Right ventricle myocardium superior (tissue), 1 donor: ENCODE measurements at regions not wholly inside any gene's neighbourhood (a gene's known extent, or its start where the extent isn't known, plus 50 kb on each side); places are given as distances from the start of the nearest gene placed in this dataset.
"Not testable (repeated sequence)": the region's sequence is repeated elsewhere in the genome, so short reads cannot be mapped to it uniquely, and the experiment has no call there.

Experiments
- ATAC-seq: fragments of 200-7000 bp; cut with Tn5 transposase; one replicate; pipeline ENCODE4 v1.9.1; 2020; ENCODE audit warnings: mild to moderate bottlenecking; ENCODE audit not compliant: poor library complexity
- DNase-seq: peaks from one replicate; pipeline ENCODE4 v3.0.0-alpha.2; 2020
- intact Hi-C: fragments of 100-400 bp; cut with DNase I; formaldehyde crosslinking; loops from one replicate; pipeline ENCODE4 v1.11.2; 2022
- donor health status: DM: no; HTN: yes; CAD: no; lungs with severe emphysema.

DNA sequence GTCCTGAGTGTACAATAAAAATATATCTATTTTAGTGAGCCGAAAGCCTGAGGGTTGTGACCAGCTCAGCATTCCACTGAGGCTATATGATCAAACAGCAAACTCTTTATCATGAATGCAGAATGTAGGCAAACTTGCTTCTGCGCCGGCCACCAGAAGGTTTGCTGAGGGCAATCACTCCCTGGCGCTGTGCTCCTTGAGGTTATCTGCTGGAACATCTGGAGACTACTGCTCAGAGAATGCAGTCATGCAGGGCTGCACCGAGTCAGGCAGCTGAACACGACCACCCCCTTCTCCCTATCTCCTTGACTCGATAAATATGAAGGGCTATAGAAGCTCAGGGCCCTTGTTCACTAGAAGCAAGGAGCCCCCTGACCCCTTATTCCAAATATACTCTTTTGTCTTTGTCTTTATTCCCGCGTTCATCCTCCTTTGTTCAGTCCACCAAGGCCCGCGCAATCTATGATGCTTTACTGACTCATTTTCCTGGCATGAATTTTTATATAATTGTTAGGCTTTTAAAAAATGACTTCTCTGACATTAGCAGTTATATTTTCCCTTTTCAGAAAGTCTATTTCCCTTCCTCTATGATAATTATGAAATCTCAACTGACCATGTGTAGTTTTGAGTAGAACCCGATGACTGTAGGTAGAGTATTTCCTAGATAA, 1089.3 kb downstream of the SLC16A7 start:
- intact Hi-C loops = no loop called here
- DNase-seq (no peak), ATAC-seq (no peak)

DNA sequence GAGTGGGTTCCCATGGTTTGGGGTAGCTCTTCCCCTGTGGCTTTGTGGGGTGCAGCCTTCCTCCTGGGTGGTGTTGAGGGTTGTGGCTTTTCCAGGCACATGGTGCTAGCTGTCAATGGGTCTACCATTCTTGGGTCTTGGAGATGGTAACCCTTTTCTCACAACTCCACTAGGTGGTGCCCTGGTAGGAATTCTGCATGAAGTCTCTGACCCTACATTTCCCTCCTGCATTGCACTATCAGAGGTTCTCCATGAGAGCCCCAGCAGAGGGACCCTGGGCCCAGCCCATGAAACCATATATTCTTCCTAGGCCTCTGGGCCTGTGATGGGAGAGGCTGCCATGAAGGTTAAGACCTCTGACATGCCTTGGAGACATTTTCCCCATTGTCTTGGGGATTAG, 1093.3 kb downstream of the SLC16A7 start:
- intact Hi-C loops = no loop called here
- ATAC-seq (no peak), DNase-seq (no peak)

DNA sequence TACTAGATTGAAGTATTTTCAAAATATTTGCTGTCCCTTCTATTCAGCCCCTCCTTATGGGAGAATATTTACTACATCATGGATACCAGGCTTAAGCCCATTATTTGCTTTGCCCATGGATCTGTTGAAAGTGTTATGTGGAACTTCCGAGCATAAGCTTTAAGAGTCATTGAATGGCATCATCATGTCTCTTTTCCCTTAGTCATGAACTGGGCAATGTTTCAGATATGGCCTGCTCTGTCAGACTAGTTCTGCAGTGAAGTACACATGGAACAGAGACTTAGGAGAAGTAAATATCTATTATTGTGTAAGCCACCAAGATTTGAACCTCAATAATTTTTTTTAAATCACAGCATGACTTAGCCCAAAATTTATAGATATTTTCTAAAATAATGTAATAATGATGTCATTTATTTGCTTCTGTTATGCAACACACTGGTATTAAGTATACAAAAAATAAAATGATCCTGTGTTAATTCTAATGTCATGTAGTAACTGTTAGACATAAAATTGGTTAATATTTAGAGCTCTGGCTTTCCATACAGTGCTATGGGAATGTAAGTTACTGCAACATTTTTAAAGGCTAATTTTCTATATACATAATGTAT, 1097.3 kb downstream of the SLC16A7 start:
- ATAC-seq = no peak
- intact Hi-C loops = no loop called here
- DNase-seq = no peak

DNA sequence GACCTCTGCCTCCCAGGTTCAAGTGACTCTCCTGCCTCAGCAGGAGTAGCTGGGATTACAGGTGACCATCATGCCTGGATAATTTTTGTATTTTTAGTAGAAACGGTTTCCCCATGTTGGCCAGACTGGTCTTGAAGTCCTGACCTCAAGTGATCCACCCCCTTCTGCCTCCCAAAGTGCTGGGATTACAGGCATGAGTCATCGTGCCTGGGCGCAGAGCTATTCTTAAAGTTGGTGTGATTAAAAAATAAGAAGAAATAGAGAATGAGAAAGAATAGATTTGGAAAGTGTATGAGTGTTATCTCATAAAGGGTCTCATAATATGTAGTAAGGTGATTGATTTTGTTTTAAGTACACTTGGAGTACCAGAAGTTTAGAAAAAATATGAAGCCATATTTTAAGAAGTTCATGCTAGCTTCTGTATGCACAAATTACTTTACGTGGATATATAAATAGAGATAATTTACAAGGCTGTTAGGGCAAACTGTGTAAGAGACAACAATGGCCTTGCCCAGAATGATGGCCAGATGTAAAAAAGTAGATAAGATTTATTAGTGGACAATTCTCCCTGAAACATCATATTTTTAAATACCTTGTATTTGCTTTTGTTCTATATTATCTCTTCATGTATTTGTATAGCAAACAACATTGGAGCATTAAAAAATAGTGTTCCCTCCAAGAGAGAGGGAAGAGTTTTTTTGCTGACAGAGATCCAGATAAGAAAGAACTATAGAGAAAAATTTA, 1108.5 kb downstream of the SLC16A7 start:
- ATAC-seq (no peak), DNase-seq (no peak)
- intact Hi-C loops = no loop called here

DNA sequence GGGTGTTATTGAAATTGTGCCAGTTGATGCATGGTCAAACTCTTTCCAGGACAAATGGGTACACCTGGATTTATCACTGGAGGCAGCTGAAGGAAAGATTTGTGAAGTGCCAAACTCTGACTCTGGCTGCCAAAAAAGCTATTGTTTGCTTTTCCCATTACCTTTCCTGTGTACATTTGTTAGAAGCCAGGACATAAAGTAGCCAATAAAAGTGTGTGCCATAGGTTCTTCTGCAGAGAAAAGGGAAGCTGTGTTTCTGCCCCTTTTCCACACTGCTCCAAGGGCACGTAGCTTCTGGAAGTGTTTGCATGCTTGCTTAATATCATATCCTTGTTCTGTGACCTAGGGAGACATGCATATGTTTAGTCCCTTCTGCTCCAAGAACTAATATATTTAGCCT, 1114.4 kb downstream of the SLC16A7 start:
- intact Hi-C loops = no loop called here
- ATAC-seq (no peak), DNase-seq (no peak)

DNA sequence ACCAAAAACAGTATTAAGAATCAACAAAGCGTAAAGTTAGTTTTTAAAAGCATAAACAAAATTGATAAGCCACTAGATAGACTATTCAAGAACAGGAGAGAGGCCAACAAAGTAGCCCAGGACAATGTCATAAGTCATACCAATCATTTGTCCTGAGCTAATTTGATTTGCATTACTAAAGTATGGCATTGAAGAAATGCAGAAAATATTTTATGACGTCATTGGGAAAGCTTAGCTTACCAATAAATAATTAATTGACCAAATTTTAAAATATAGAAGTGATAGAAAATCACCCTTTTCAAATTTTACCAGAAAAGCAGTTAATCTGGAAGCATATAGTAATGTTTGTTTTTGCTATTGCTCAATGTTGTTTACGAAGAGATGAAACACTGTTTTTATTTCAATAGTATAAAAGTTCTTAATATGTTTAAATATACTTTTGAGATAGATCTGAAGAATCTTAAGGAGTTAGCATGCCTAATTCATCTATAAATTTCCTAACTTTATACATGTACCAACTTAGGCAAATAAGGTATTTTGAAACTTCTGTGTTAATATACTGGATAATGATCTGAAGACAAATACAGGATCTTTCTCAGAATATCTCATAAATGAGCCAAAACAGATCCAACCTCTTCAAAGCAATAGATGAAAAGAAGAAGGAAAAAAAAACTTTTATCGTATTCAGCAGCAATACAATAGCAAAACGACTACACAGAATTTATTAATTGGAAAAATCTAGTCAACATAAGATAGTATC, 1118.5 kb downstream of the SLC16A7 start:
- no peak for DNase-seq
- ATAC-seq = no peak
- intact Hi-C loops = no loop called here

DNA sequence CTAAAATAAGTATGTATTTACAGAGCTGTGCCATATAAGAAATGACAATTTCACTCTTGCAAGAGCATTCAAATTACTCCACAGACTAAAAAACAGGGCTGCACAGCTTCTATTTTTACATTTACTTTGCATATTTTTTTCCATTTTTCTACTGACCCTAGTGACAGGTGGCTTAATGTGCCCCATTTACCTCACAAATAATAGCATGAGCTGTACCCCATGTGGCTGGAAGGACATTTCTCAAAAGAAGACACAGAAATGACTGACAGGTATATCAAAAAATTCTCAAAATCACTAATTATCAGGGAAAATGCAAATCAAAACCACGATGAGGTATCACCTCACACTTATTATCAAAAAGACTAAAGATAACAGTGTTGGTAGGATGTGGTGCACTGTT, 1128.6 kb downstream of the SLC16A7 start:
- ATAC-seq (no peak), DNase-seq (no peak)
- intact Hi-C loops = no loop called here

DNA sequence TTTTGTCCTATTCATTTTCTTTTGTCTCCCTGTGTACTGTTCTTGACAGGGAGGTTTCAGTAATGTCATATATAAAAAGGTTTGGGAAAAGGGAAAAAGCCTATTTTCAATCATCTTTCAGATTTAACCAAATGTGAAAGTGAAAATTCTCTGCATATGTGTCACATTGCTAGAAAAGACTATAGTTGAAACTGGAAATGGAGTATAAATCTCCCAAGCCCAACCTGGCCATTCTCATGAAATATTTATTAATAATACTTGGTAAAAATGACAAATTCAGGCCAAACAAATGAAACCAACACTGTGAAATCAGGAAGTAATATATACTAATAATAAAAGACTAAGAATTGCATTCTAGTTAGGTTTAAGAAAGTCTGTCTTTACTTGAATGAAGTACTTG, 1129.2 kb downstream of the SLC16A7 start:
- DNase-seq = no peak
- ATAC-seq = no peak
- intact Hi-C loops = no loop called here

DNA sequence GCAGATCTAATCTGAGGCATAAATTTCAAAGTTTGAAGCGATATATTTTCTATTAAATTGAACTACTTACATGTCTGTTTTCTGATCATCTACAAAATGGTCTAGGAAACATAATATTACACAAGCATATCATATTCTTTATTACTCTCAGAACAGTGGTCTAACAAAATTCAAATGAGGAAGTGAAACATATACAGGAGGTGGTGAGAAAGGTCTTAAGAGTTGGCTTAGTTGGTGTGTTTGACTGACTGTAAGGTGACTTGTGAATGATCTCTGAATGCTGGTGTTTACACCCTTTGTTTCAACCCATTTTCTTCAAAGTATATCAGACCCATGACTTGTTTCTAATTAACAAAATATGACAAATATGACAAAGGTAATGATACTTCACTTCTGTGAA, 1156.8 kb downstream of the SLC16A7 start:
- intact Hi-C loops = no loop called here
- DNase-seq = no peak
- ATAC-seq = no peak

DNA sequence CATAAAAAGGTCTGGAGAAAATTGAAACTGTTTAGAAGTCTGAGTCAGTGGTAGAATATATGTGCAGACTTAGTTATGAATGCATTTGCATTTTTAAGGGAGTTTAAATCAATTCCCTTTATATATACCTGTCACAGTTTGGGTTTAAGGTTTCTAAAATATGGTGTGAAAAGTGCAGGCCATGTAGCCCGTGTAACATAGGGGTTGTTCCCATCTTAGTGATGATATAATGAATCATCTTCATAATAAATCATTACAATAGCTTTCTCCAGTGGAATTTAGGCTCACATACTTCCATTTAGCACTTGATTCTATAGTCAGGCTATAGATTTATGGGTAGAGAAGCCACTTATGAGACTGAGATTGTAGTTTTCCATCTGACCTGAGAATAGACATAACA, 1162.4 kb downstream of the SLC16A7 start:
- ATAC-seq (no peak), DNase-seq (no peak)
- intact Hi-C loops = no loop called here

DNA sequence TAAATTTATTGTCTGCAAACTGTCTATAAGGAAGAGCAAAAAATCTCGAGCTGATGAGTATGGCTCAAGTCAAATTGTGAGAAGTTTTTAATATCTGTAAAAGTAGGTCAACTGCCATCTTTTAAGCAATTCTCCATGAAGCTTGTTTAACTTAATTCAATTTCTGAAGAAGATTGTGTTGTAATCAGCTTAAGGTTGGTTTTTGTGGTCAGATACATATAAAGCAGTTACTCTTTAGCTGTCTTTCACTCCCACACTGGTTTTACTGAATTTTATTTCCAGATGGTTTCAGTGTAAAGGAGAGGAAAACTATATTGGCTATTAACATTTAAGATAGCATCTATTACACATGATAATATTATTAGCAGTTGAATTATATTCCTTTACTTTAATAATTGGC, 1165.1 kb downstream of the SLC16A7 start:
- DNase-seq (no peak), ATAC-seq (no peak)
- intact Hi-C loops = no loop called here

DNA sequence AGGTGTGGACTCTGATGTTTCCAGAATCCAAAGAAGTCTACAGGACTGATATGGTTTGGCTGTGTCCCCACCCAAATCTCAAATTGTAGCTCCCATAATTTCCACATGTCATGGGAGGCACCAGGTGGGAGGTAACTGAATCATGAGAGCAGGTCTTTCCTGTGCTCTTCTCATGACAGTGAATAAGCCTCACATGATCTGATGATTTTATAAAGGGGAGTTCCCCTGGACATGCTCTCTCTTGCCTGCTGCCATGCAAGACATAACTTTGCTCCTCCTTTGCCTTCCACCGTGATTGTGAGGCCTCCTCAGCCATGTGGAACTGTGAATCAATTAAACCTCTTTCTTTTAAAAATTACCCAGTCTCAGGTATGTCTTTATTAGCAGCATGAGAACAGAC, 1205.3 kb downstream of the SLC16A7 start:
- ATAC-seq, DNase-seq, intact Hi-C loops: not testable (repeated sequence)

DNA sequence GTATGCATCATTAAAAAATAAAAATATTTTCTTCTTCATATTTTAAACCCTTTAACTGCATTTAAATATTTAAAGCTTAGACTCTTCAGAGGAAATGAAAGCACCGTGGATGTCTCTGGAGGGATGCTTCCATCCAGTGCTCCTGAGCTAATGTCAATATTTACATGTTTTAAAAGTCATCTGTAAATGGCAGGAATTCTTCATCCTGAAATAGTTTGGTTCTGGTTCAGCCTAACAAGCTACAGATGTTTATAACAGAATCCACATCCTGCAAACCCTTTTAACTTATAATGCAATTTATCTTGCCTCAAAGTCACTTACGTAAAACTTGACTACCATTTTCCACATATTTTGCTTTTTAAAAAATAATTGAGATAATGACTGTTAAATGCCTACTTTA, 1207.3 kb downstream of the SLC16A7 start:
- intact Hi-C loops = no loop called here
- ATAC-seq (no peak), DNase-seq (no peak)

DNA sequence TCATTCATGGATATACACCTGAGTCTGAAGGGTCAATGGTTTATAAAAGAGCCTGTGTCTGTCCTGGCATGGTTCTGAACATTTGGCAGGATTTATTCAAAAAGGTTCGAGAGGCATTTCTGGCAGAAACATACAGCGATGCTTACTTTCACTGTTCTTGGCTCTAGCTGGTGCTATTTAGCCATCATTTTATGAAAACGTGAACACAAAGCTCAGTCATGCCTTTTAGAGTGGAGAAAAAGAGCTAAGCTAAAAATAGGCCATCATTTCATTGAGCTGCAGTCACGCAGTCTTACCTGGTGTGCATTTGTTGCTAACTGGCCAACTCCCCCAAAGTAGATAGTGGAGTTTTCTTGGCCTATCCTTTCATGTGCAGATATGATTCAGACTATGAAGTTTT, 1209.5 kb downstream of the SLC16A7 start:
- intact Hi-C loops = no loop called here
- DNase-seq = no peak
- no peak for ATAC-seq

DNA sequence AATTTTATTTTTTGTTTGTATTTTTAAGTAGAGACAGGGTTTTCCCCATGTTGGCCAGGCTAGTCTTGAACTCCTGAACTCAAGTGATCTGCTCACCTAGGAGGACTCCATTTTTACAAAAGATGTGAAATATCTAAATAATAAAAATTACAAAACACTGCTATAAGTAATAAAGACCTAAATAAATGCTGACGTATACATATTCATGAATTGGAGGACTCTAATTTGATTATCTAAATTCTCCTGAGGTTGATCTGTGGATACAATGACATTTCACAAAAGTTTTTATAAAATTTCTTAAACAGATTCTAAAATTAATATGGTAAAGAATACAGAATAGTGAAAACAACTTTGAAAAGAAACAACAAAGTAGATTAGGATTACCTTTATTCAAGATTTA, 1224.0 kb downstream of the SLC16A7 start:
- DNase-seq (no peak), ATAC-seq (no peak)
- intact Hi-C loops = no loop called here

DNA sequence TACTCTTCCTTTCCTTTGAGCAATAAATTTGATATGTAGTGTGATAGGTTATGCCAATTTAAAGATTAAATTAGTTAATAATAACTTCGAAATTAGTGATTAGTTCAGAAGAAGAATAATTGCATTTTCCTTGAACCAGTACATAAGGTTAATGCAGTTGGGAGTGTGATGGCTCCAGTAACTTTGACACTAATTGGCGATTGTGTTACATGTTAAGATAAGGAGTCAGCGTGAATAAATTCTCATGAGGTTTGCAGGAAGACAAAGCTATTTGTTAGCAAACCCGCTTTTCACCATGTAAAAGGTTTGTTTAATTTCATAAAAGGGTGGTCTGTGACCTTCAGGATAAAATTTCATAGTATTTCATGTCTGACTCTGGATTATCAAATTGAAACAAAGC, 1226.8 kb downstream of the SLC16A7 start:
- DNase-seq (no peak), ATAC-seq (no peak)
- intact Hi-C loops = no loop called here

DNA sequence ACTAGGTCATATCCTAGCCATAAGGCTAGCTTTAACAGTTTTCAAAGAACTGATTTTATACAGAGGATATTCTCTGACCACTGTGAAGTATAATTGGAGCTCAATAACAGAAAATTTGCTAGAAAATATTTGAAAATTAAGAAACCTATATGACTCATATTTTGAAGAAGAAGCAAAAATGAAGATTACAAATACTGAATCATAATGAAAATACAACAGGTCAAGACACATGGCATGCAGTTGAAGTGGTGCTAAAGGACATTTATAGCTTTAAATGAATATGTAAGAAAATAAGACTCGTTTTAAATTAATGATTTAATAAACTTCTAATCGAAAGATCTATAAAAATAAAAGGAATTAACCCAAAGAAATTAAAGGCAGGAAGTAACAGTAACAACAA, 1234.6 kb downstream of the SLC16A7 start:
- no peak for DNase-seq
- intact Hi-C loops = no loop called here
- ATAC-seq = no peak

DNA sequence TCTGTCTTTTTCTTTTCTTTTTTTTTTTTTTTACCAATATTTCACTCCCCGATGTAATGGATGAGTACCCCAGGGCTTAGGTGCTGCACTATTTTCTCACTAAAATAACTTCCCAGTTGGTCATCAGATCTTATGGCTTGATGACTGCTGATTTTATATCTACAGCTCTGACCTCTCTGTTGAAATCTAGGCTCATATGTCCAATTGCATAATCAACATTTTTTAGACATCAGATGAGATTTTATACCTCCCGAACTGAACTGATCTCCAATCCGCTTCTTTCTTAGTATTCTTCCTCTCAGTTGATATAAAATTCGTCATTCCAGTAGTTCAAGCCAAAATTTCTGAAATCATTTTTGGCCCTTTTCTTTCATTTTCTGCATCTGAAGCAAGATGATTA, 1236.5 kb downstream of the SLC16A7 start:
- ATAC-seq = no peak
- DNase-seq = no peak
- intact Hi-C loops = no loop called here

DNA sequence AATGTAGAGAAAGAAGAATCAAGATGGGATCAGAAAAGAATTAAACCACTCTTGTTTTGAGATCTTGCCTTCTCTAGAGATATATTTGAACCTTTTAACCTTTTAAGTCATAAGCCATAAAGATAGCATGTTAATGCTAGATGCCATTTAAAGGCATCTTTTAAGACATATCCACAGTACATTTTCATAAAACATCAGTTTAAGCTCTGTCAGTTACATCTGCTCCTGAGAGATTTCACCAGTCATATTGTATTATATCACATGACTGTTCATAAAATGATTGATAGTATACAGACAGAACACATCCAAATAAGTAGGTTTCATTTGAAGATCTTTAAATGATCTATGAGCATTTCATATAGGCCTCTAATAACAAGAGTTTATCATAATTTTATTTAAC, 1238.5 kb downstream of the SLC16A7 start:
- DNase-seq (no peak), ATAC-seq (no peak)
- intact Hi-C loops = no loop called here

DNA sequence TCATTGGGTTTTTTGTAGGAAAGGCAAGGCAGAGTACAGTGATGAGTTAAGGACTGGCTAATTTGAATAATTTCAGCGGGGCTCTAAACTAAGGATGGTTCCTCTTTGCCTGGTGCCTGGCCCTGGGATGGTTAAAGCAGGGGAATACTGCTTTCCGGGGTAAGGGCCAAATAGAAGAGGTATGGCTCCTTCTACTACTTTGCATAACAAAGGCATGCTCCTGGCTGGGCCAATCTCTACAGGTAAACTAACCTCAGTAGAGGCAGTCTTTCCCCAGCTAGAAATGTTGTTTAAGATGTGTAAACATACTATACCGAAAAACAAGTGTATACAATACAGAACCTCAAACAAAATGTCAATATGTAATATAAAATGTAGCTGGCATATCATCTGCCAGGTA, 1239.0 kb downstream of the SLC16A7 start:
- intact Hi-C loops = no loop called here
- DNase-seq (no peak), ATAC-seq (no peak)
